T-helper 2 cell treated with Interferon-gamma antibody and Interleukin-4, amounts not matched to agents 100 ng/mL and 5 ng/mL, for 36 hours (primary cell): ENCODE measurements at regions not wholly inside any gene's neighbourhood (a gene's known extent, or its start where the extent isn't known, plus 50 kb on each side); places are given as distances from the start of the nearest gene placed in this dataset.

Source experiments
- intact Hi-C: fragments of 100-400 bp; cut with micrococcal nuclease; formaldehyde crosslinking; loops from one replicate; pipeline ENCODE4 v1.15.1; 2023

GRCh38 chr5:10876006-10876744 is 115.1 kb upstream of the DAP start:
- intact Hi-C loops: no loop called here

DNA sequence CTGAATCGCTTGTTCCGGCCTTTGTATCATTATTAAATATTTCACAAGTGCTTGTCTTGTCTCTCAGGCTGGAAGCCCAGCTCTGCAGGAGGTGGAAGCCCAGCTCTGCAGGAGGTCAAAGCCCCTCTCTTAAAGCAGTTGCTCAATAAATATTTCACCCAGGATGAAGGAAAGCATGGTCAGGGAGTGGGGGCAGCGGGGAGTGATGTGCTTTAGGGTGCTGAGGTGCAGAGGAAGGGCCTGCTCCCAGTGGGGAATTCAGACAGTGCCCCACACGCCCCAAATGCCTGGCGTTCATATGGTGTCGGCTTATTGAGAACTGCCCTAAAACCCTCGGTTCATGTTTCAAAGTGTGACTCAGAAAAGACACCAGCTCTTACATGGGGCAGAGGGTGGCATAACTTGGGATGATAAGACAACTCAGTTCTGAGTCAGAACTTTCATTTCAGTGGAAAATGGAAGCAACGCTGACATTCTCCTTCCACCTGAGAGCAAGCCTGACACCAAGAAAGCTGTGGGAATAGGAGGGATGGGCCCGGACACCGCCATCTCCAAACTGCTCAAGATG is 114.3 kb upstream of the DAP start:
- intact Hi-C loops: no loop called here

- intact Hi-C loops: no loop called here
Observed at GRCh38 chr5:10874541-10874940, 113.5 kb upstream of the DAP start.

DNA sequence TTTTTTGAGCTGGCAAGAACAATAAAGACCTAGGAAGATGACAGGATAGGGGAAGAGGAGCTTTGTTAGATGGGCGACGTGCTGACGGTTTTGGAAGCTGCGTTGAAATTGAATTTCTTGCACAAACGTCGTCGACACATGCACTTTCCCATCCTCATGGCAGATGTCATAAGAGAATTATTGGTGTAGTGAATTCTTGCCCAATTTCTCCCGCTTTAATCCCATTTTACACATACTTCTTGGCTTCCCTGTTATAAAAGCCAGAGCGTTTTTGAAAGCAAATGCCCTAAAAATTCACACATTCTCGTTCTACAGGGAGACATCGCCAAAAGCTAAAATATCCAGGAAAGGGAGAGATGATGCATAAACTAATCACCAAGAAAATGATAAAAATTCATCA is 109.8 kb upstream of the DAP start:
- intact Hi-C loops: no loop called here

- intact Hi-C loops: loop anchor here (10.0 kb wide), 1 partner anchor 1156 kb away; no protein-coding TSS in a partner anchor
Observed at GRCh38 chr5:10868956-10869355, 107.9 kb upstream of the DAP start.

- intact Hi-C loops: loop anchor here (10.0 kb wide), 1 partner anchor 1157 kb away; no protein-coding TSS in a partner anchor
Observed at GRCh38 chr5:10867389-10868303, 106.6 kb upstream of the DAP start.

- intact Hi-C loops: loop anchor here (10.0 kb wide), 1 partner anchor 1158 kb away; no protein-coding TSS in a partner anchor
Observed at GRCh38 chr5:10866913-10867312, 105.9 kb upstream of the DAP start.

DNA sequence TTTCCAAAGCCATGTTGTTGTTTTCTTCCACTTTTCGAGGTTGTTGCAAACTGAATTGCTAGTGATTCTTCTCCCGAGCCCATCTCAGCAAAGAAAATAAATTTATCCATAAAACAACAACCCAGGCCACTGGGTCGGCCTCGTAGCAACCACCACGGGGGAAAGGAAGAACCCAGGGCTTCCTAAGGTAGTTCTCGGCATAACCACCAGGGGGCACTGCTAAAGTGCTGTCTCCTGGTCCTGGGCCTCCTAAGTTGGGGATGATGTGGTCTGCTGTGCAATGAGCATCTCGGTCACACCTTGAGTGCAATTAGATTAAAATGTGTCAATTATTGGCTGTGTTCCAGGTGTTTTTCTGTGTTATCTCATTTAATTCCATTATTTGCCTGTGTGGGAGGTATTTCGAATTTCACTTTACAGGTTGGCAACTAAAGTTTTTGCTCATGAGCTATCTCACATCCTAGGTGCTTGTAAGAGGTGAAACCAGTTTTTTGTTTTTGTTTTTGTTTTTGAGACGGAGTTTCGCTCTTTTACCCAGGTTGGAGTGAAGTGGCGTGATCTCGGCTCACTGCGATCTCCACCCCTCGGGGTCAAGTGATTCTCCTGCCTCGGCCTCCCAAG is 102.8 kb upstream of the DAP start:
- intact Hi-C loops: loop anchor here (10.0 kb wide), 1 partner anchor 1161 kb away; no protein-coding TSS in a partner anchor

DNA sequence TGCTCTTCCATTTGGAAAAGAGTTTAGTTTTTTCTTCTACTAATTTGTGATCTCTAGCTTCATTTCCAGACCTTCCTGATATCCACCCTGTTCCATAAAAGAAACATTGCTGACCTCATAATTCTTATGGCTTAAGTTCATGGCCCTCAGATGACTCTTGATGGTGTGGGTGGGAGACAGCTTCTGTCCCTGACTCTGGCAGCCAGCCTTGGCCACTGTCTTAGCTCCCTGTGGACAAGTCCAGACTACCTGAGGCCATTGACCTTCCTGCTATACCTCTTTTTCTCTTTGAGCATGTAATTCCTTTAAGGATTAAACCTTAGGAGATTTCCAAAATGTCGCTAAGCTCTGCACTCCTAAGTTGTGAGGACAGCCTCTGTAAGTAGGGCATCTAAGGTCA is 101.1 kb upstream of the DAP start:
- intact Hi-C loops: loop anchor here (10.0 kb wide), 1 partner anchor 1163 kb away; no protein-coding TSS in a partner anchor

DNA sequence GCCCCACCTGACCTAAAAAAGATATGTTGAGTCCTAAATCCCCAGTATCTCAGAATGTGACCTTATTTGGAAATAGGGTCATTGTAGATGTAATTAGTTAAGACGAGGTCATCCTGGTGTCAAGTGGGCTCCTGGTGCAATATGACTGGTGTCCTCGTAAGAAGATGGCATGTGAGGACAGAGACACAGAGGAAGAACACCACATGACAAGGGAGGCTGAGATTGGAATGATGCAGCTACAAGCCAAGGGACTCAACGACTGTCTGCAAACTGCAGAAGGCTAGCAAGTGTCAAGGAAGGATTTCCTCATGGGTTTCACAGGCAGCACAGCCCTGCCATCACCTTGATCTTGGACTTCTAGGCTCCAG is 100.4 kb upstream of the DAP start:
- intact Hi-C loops: loop anchor here (10.0 kb wide), 1 partner anchor 1163 kb away; no protein-coding TSS in a partner anchor

GRCh38 chr5:10860645-10861422 is 99.8 kb upstream of the DAP start:
- intact Hi-C loops: loop anchor here (10.0 kb wide), 1 partner anchor 1164 kb away; no protein-coding TSS in a partner anchor

- intact Hi-C loops: loop anchor here (10.0 kb wide), 1 partner anchor 1165 kb away; no protein-coding TSS in a partner anchor
Observed at GRCh38 chr5:10860196-10860543, 99.1 kb upstream of the DAP start.

GRCh38 chr5:10859393-10860195 is 98.6 kb upstream of the DAP start:
- intact Hi-C loops: loop anchor here (10.0 kb wide), 1 partner anchor 1165 kb away; no protein-coding TSS in a partner anchor

DNA sequence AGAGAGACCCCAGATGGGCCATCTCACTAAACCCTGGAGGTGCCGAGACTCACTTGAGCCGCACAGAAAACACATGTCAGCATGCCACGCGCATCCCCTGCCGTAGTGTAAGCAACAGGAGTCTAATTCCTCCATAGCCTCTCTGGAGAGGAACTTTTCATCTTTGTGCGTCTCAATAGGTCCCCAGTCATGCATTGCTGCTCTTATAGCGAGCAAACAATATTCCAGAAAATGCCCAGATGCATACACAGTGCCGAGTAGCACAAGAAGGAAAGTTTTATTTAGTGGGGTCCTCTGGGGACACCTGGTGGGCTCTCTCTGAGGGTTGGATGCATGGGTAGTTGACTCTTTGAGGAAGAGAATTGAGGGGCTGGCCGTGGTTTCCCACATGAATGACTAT is 97.9 kb upstream of the DAP start:
- intact Hi-C loops: no loop called here

DNA sequence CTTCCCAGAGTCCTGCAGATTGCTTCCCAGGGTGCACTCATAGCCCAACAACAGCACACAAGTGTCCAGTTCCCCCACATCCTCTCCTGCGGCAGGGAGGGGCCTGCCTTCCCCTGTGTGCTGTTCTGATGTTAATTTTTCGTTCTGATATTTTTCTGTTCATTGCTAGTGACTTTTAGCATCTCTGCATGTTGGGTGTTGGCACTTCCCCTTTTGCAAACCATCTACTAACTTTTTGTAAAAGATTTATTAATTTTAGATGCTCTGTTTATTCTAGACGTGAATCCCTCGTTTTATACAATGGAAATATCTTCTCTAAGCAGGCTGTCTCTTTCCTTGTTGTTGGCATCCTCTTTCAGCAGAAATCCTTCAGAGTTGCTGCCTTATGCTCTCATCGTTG is 97.3 kb upstream of the DAP start:
- intact Hi-C loops: no loop called here

DNA sequence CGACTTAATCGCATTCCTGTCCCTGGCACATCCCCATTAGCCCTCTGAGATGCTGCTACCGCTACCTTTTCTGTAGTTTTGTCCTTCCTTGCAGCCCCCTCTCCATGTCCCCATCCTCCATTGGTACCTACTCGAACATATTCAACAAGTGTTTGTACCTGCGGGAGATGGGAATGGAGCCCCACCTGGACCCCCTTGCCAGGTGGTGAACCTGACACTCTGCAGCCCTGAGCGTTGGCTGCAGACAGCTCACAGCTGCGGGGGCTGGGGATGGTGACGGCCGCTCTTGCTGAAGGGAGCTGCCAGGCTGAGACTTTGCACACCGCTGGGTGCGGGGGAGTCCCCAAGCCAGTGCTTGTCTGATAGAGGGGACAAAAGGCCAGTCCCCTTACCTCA is 96.3 kb upstream of the DAP start:
- intact Hi-C loops: no loop called here

GRCh38 chr5:10856683-10857337 is 95.8 kb upstream of the DAP start:
- intact Hi-C loops: no loop called here

DNA sequence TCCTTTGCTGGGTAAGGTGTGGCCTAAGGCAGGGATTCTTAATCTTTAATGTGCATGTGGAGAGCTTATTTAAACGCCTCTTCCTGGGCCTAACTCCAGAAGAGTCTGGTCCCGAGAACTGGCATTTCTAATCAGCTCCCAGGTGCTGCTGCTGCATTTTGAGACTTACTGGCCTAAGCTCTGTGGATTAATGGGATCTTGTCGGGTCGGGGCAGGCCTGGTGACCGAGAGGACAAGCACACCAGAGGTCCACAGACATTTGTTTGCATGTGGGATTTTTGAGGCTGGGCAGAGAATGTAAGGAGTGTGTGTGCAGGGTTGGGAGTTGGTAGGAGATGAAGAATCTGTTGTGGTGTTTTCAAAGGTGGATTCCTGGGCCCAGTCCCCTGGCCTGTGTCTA is 95.0 kb upstream of the DAP start:
- intact Hi-C loops: no loop called here
